HEK293 (cell line): ENCODE measurements at regions not wholly inside any gene's neighbourhood (a gene's known extent, or its start where the extent isn't known, plus 50 kb on each side); places are given as distances from the start of the nearest gene placed in this dataset.
"Not testable (repeated sequence)": the region's sequence is repeated elsewhere in the genome, so short reads cannot be mapped to it uniquely, and the experiment has no call there.

Source experiments
- CTCF ChIA-PET: fragments of 350-600 bp; formaldehyde crosslinking; extraction: SDS; loops from one replicate; lab custom pipeline; 2021; ENCODE audit warnings: antibody characterized with exemption; lab: Yijun Ruan, JAX
- POLR2A ChIA-PET: fragments of 300-600 bp; formaldehyde crosslinking; extraction: SDS; loops from one replicate; lab custom pipeline; 2020; ENCODE audit warnings: antibody characterized with exemption, inconsistent platforms; lab: Yijun Ruan, JAX
- H3K27ac ChIP-seq: fragments of 200-500 bp; sonication (Bioruptor generic); 2 replicates; pipeline ENCODE4 v1.5.1; 2014; ENCODE audit warnings: low read depth, low read length, control low read depth, inconsistent platforms; ENCODE audit errors: extremely low read depth
- H3K36me3 ChIP-seq, 2 experiments: fragments of 200-500 bp in 1 of 2; sonication (Bioruptor generic) in 1 of 2; 1 replicate in 1 of 2; 2 replicates in 1 of 2; pipeline ENCODE4 v1.5.1; 2014 to 2017; ENCODE audit warnings: inconsistent platforms in 2 of 2, low read length in 2 of 2; ENCODE audit not compliant: control insufficient read depth in 2 of 2, insufficient read depth in 1 of 2
- H3K4me1 ChIP-seq: fragments of 200-500 bp; sonication (Bioruptor generic); 2 replicates; pipeline ENCODE4 v1.5.1; 2014; ENCODE audit warnings: mild to moderate bottlenecking, low read length, inconsistent platforms; ENCODE audit not compliant: control insufficient read depth, insufficient read depth
- H3K4me3 ChIP-seq: 2 replicates; pipeline ENCODE4 v1.5.1; 2011; ENCODE audit warnings: low read depth, mild to moderate bottlenecking, control low read depth, low read length, moderate library complexity
- H3K9me3 ChIP-seq: fragments of 200-500 bp; sonication (Bioruptor generic); 2 replicates; pipeline ENCODE4 v1.5.1; 2014; ENCODE audit warnings: low read depth, low read length, inconsistent platforms; ENCODE audit not compliant: control insufficient read depth, insufficient read depth
- SP3 ChIP-seq: fragments of 450-650 bp; formaldehyde crosslinking; IDR thresholded peaks from 2 replicates; pipeline ENCODE4 v1.5.1; 2016; ENCODE audit warnings: missing biosample characterization, missing genetic modification characterization
- ZFP69B ChIP-seq: fragments of 450-650 bp; formaldehyde crosslinking; IDR thresholded peaks from 2 replicates; pipeline ENCODE4 v1.5.1; 2016; ENCODE audit warnings: missing biosample characterization, missing genetic modification characterization
- ZNF184 ChIP-seq: fragments of 450-650 bp; IDR thresholded peaks from 2 replicates; pipeline ENCODE4 v1.5.1; 2018; ENCODE audit warnings: missing biosample characterization, mild to moderate bottlenecking, missing genetic modification characterization
- ZNF214 ChIP-seq: fragments of 450-650 bp; formaldehyde crosslinking; IDR thresholded peaks from 2 replicates; pipeline ENCODE4 v1.5.1; 2017; ENCODE audit warnings: missing biosample characterization, mild to moderate bottlenecking, missing genetic modification characterization, borderline replicate concordance
- ZNF274 ChIP-seq, 2 experiments: fragments of 200-500 bp in 1 of 2; fragments of 450-650 bp in 1 of 2; sonication (Bioruptor generic) in 1 of 2; formaldehyde crosslinking in 1 of 2; IDR thresholded peaks; 2 replicates each; pipeline versions ENCODE4 v1.5.1 to v1.6.1; 2014 to 2016; ENCODE audit warnings: borderline replicate concordance in 1 of 2, inconsistent platforms in 1 of 2, low read length in 1 of 2, missing biosample characterization in 1 of 2, missing genetic modification characterization in 1 of 2
- ZNF292 ChIP-seq: fragments of 450-650 bp; formaldehyde crosslinking; IDR thresholded peaks from 2 replicates; pipeline ENCODE4 v1.5.1; 2016; ENCODE audit warnings: low read depth, missing biosample characterization, missing genetic modification characterization, borderline replicate concordance
- ZNF335 ChIP-seq: fragments of 450-650 bp; formaldehyde crosslinking; conservative IDR thresholded peaks from 2 replicates; pipeline ENCODE4 v1.5.1; 2016; ENCODE audit warnings: missing biosample characterization, missing genetic modification characterization
- ZNF521 ChIP-seq: fragments of 450-650 bp; formaldehyde crosslinking; IDR thresholded peaks from 2 replicates; pipeline ENCODE4 v1.5.1; 2017; ENCODE audit warnings: missing biosample characterization, mild to moderate bottlenecking, missing genetic modification characterization
- ZNF558 ChIP-seq: fragments of 450-650 bp; formaldehyde crosslinking; IDR thresholded peaks from 2 replicates; pipeline ENCODE4 v1.5.1; 2016; ENCODE audit warnings: missing biosample characterization, missing genetic modification characterization
- ZNF677 ChIP-seq: fragments of 450-650 bp; IDR thresholded peaks from 2 replicates; pipeline ENCODE4 v1.5.0; 2018; ENCODE audit warnings: missing biosample characterization, mild to moderate bottlenecking, missing genetic modification characterization, moderate library complexity
- ZNF747 ChIP-seq: fragments of 450-650 bp; formaldehyde crosslinking; IDR thresholded peaks from 2 replicates; pipeline ENCODE4 v1.5.1; 2016; ENCODE audit warnings: missing biosample characterization, missing genetic modification characterization
- ZNF76 ChIP-seq: fragments of 450-650 bp; formaldehyde crosslinking; IDR thresholded peaks from 2 replicates; pipeline ENCODE4; 2016; ENCODE audit warnings: low read depth, missing biosample characterization, missing genetic modification characterization, borderline replicate concordance
- TF ChIP-seq, protein P1 (sequence below): fragments of 450-650 bp; formaldehyde crosslinking; IDR thresholded peaks from 2 replicates; pipeline ENCODE4 v1.5.1; 2016; ENCODE audit warnings: missing biosample characterization, missing genetic modification characterization
- TF ChIP-seq, protein P2 (sequence below): fragments of 450-650 bp; IDR thresholded peaks from 2 replicates; pipeline ENCODE4 v1.5.1; 2018; ENCODE audit warnings: missing biosample characterization, mild to moderate bottlenecking, missing genetic modification characterization
- TF ChIP-seq, protein P3 (sequence below): fragments of 450-650 bp; formaldehyde crosslinking; optimal IDR thresholded peaks from 2 replicates; pipeline ENCODE3; 2016; ENCODE audit warnings: missing biosample characterization, mild to moderate bottlenecking, missing genetic modification characterization

DNA sequence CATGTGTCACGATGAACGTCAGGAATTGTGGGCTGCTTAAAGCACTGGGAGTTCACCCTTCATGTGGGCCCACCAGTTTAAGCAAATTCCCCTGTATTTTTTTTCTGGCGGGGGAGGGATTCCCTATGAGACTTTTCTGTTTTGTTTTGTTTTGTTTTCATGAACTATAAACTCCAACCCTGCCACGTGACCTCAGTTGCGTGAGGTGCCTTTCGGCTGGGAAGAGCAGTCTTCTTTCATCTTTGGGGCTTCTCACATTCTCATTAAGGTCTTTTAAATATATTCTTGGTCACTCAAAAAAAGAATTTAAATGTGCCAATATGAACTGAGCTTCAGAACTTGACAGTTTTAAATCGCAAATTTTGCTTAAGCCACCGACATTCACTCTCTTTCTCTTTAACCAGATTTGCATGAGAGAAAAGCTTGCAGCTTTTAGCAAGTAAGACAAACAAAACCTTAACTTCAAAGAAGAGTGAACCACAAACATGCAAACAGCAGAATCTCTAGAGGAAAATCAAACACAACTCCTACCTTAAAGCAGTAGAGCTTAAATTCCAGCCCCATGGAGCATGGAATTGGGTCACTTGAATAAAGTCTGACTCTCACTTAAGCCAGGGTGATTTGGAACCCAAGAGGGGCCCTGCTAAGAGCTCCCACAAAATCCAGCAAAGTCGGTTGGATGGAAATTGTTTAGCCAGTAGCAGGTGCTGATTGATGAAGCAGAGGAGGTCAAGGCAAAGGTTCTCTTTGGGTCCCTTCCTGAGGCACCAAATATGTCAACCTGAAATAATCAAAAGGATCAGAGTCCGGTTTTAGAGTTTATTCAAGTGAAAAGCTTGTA, 699.8 kb upstream of the GBE1 start:
- CTCF ChIA-PET, result interaction anchor here (0.6 kb wide), 1 partner anchor 1360 kb away, joined by 3 read pairs; no protein-coding TSS in a partner anchor
- no peak overlapping the region for H3K27ac ChIP-seq
- TF ChIP-seq SP3 (tag by site-specific recombination) (no peak), ZNF214 (tag by site-specific recombination) (no peak), ZNF521 (tag by site-specific recombination) (no peak), ZNF184 (tag by site-specific recombination) (no peak), ZNF335 (tag by site-specific recombination) (no peak), ZNF558 (no peak), ZNF677 (no peak), ZNF76 (tag by site-specific recombination) (no peak), ZFP69B (tag by site-specific recombination) (no peak)
- TF ChIP-seq, protein P1, sequence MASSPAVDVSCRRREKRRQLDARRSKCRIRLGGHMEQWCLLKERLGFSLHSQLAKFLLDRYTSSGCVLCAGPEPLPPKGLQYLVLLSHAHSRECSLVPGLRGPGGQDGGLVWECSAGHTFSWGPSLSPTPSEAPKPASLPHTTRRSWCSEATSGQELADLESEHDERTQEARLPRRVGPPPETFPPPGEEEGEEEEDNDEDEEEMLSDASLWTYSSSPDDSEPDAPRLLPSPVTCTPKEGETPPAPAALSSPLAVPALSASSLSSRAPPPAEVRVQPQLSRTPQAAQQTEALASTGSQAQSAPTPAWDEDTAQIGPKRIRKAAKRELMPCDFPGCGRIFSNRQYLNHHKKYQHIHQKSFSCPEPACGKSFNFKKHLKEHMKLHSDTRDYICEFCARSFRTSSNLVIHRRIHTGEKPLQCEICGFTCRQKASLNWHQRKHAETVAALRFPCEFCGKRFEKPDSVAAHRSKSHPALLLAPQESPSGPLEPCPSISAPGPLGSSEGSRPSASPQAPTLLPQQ, result no peak
- no peak overlapping the region for H3K4me3 ChIP-seq
- H3K9me3 ChIP-seq, result no peaks in the 10 kb centered on the region
- no peaks in the 10 kb centered on the region for H3K4me1 ChIP-seq
- POLR2A ChIA-PET, result no interaction called here
- H3K36me3 ChIP-seq, result no peaks in the 10 kb centered on the region

DNA sequence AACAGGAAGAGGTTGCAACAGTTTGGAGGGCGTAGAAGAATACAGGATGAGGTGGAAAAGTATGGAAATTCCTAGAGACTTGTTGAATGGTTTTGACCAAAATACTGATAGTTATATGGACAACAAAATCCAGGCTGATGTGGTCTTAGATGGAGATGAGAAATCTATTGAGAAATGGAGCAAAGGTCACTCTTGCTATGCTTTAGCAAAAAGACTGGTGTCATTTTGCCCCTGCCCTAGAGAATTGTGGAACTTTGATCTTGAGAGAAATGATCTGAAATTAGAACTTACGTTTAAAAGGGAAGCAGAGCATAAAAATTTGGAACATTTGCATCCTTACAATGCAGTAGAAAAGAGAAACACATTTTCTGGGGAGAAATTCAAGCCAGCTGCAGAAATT, 686.9 kb upstream of the GBE1 start:
- POLR2A ChIA-PET, result no interaction called here
- Histone ChIP-seq H3K27ac (no peak overlapping the region), H3K4me1 (no peaks in the 10 kb centered on the region), H3K9me3 (no peaks in the 10 kb centered on the region), H3K36me3 (no peaks in the 10 kb centered on the region), H3K4me3 (no peak overlapping the region)
- TF ChIP-seq ZNF274 (IDR thresholded peaks at IDR 0.05; ENCODE audit: low read length) (no peak), ZNF274 (tag by site-specific recombination; IDR thresholded peaks at IDR 0.05; ENCODE audit: borderline replicate concordance) (no peak)
- CTCF ChIA-PET, result no interaction called here

DNA sequence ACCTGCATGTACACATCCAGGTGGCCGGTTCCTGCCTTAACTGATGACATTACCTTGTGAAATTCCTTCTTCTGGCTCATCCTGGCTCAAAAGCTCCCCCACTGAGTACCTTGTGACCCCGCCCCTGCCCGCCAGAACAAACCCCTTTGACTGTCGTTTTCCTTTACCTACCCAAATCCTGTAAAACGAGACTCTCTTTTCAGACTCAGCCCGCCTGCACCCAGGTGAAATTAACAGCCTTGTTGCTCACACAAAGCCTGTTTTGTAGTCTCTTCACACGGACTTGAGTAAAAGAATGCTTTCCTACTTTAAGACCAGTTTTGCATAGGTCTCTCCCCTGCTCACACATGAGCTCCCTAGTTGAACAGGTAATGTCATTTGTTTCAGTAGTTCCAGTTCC, 667.4 kb upstream of the GBE1 start:
- H3K4me1 ChIP-seq, H3K36me3 ChIP-seq, POLR2A ChIA-PET, CTCF ChIA-PET, H3K4me3 ChIP-seq, H3K27ac ChIP-seq, H3K9me3 ChIP-seq: not testable (repeated sequence)

DNA sequence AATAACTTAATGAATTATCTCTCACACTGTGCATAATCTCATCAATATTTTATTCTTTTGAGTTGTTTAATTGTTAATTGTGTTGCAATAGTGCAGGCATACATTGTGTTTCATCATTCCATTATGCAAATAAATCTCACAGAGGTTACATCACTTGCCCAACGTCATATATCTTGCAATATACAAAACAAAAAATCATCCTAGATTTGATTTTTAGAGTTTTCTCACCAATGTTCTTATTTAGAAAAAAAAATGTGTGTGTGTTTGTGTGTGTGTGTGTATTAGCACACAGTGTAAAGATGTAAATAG, 662.5 kb upstream of the GBE1 start:
- Histone ChIP-seq H3K4me1 (no peaks in the 10 kb centered on the region), H3K9me3 (no peaks in the 10 kb centered on the region), H3K36me3 (no peaks in the 10 kb centered on the region), H3K27ac (no peak overlapping the region), H3K4me3 (no peak overlapping the region)
- ChIA-PET CTCF (no interaction called here), POLR2A (no interaction called here)
- TF ChIP-seq, protein P2, sequence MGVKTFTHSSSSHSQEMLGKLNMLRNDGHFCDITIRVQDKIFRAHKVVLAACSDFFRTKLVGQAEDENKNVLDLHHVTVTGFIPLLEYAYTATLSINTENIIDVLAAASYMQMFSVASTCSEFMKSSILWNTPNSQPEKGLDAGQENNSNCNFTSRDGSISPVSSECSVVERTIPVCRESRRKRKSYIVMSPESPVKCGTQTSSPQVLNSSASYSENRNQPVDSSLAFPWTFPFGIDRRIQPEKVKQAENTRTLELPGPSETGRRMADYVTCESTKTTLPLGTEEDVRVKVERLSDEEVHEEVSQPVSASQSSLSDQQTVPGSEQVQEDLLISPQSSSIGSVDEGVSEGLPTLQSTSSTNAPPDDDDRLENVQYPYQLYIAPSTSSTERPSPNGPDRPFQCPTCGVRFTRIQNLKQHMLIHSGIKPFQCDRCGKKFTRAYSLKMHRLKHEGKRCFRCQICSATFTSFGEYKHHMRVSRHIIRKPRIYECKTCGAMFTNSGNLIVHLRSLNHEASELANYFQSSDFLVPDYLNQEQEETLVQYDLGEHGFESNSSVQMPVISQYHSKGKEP (tag by site-specific recombination), result no peak
- TF ChIP-seq ZNF747 (tag by site-specific recombination) (no peak), ZNF292 (no peak)
- TF ChIP-seq, protein P3, sequence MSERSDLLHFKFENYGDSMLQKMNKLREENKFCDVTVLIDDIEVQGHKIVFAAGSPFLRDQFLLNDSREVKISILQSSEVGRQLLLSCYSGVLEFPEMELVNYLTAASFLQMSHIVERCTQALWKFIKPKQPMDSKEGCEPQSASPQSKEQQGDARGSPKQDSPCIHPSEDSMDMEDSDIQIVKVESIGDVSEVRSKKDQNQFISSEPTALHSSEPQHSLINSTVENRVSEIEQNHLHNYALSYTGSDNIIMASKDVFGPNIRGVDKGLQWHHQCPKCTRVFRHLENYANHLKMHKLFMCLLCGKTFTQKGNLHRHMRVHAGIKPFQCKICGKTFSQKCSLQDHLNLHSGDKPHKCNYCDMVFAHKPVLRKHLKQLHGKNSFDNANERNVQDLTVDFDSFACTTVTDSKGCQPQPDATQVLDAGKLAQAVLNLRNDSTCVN (tag by site-specific recombination), result no peak
